ENCODE measurements at regions not wholly inside any gene's neighbourhood (a gene's known extent, or its start where the extent isn't known, plus 50 kb on each side); places are given as distances from the start of the nearest gene placed in this dataset.

DNA sequence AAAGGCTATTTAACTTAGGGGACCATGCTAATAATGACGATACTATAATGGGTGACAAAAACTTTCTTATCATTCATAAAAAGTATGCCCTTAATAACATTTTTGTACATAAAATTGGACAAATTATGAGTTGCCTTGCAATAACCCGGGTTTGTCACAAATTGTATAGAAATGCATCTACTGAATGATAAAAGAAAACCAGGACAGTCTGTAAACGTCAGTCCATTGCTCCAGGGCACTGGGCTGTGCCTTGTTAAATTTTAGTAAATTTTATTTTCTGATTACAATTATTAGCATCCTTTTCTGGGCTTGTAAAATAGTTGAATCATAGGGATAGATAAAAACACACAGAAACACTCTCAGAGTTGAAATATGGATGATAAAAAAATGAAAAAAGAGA, 778.3 kb downstream of the RAPGEF2 start:
- intact Hi-C loops (cut with DNase I) = no loop called here
- H3K36me3 ChIP-seq = no peaks in the 10 kb centered on the region
- H3K9me3 ChIP-seq = no peaks in the 10 kb centered on the region
- H3K27me3 ChIP-seq = no peaks in the 10 kb centered on the region
- H3K27ac ChIP-seq = no peak overlapping the region
- no peaks in the 10 kb centered on the region for H3K4me1 ChIP-seq (ENCODE audit: insufficient read depth)
- WGBS, 3 donors = 68 to 78% (median 71%) methylated on average over 3 of the region's 3 CpGs
- no peak overlapping the region for H3K4me3 ChIP-seq
- no peak for DNase-seq
- TF ChIP-seq EP300 (IDR thresholded peaks at IDR 0.05) (no peak), POLR2A (IDR thresholded peaks at IDR 0.05) (no peak)
- TF ChIP-seq, protein P1, sequence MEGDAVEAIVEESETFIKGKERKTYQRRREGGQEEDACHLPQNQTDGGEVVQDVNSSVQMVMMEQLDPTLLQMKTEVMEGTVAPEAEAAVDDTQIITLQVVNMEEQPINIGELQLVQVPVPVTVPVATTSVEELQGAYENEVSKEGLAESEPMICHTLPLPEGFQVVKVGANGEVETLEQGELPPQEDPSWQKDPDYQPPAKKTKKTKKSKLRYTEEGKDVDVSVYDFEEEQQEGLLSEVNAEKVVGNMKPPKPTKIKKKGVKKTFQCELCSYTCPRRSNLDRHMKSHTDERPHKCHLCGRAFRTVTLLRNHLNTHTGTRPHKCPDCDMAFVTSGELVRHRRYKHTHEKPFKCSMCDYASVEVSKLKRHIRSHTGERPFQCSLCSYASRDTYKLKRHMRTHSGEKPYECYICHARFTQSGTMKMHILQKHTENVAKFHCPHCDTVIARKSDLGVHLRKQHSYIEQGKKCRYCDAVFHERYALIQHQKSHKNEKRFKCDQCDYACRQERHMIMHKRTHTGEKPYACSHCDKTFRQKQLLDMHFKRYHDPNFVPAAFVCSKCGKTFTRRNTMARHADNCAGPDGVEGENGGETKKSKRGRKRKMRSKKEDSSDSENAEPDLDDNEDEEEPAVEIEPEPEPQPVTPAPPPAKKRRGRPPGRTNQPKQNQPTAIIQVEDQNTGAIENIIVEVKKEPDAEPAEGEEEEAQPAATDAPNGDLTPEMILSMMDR (IDR thresholded peaks at IDR 0.05) = no peak

DNA sequence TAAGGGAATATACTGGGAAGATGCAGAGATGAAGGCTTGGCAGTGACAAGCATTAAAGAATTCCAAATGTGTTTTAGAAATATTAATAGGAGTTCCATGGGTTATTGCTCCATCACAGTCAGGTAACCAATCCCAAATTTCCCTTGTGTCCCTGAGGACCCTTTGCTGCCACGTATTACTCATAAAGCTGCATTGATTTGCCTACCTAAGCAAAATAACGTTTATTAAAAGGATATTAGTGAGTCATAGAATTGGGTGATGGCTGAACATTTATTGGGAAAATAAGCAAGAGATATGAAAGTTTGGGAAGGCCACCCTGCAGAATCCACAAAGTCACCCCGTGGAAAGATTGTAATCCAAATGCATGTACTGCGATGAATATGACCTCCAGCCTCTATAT, 782.1 kb downstream of the RAPGEF2 start:
- intact Hi-C loops (cut with DNase I) = no loop called here
- no peaks in the 10 kb centered on the region for H3K4me1 ChIP-seq (ENCODE audit: insufficient read depth)
- H3K9me3 ChIP-seq = no peaks in the 10 kb centered on the region
- TF ChIP-seq, protein P1 (IDR thresholded peaks at IDR 0.05) = no peak
- TF ChIP-seq EP300 (IDR thresholded peaks at IDR 0.05) (no peak), POLR2A (IDR thresholded peaks at IDR 0.05) (no peak)
- H3K4me3 ChIP-seq = no peak overlapping the region
- DNase-seq = no peak
- H3K36me3 ChIP-seq = no peaks in the 10 kb centered on the region
- no peaks in the 10 kb centered on the region for H3K27me3 ChIP-seq
- 60 to 64% (median 63%) methylated on average over 4 of the region's 4 CpGs for WGBS, 3 donors
- H3K27ac ChIP-seq = no peak overlapping the region

DNA sequence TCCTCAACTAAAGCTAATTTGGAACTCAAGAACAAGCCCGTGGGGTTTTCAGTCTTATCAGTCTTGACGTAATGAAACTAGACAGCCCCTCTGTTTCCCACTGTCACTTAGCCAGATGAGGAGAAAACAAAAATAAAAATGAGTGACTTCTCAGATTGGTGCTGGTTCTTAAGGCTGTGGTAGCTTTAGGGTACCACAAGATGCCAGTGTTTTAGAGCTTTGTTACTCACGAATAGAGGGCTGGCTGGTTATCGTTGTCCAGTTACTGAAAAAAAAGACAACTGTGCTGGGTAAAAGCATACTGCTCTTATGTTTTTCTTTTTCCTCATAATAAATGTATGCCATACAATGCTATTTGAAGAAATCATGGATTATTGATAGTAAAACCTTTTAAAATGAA, 796.7 kb downstream of the RAPGEF2 start:
- DNase-seq = no peak
- no peaks in the 10 kb centered on the region for H3K27me3 ChIP-seq
- 51 to 66% (median 65%) methylated on average over 4 of the region's 4 CpGs for WGBS, 3 donors

DNA sequence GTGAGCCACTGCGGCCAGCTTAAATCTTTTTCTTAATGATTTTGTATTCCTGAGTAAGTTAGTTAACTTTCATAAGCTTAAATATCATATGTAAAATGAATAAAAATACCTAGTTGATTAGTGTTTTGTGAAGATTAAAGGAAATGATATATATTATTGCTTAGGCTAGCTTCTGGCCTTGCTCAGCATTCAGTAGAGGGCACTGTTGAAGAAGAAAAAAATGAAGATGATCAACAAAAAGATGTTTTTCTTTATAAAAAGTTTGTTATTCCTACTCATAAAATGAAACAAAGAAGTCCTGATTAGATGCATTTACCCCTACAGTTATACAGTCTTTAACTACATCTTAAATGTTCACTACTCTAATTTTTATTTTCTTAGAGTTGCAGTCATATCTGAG, 797.7 kb downstream of the RAPGEF2 start:
- DNase-seq = no peak
- H3K27ac ChIP-seq = no peak overlapping the region
- no peaks in the 10 kb centered on the region for H3K9me3 ChIP-seq
- no peak overlapping the region for H3K4me3 ChIP-seq
- no peaks in the 10 kb centered on the region for H3K27me3 ChIP-seq
- H3K36me3 ChIP-seq = no peaks in the 10 kb centered on the region
- no peaks in the 10 kb centered on the region for H3K4me1 ChIP-seq (ENCODE audit: insufficient read depth)
- 85 to 92% (median 87%) methylated on average over 1 of the region's 1 CpG for WGBS, 3 donors
- intact Hi-C loops (cut with DNase I) = no loop called here
- TF ChIP-seq, protein P1 (IDR thresholded peaks at IDR 0.05) = no peak
- no peak for TF ChIP-seq POLR2A (IDR thresholded peaks at IDR 0.05)
- TF ChIP-seq EP300 (IDR thresholded peaks at IDR 0.05) = no peak

More for the DNA sequence above, 796.7 kb downstream of the RAPGEF2 start:
- no peak overlapping the region for H3K4me3 ChIP-seq
- no peak overlapping the region for H3K27ac ChIP-seq
- TF ChIP-seq POLR2A (IDR thresholded peaks at IDR 0.05) (no peak), EP300 (IDR thresholded peaks at IDR 0.05) (no peak)
- TF ChIP-seq, protein P1 (IDR thresholded peaks at IDR 0.05) = no peak
- H3K9me3 ChIP-seq = no peaks in the 10 kb centered on the region
- H3K36me3 ChIP-seq = no peaks in the 10 kb centered on the region
- no peaks in the 10 kb centered on the region for H3K4me1 ChIP-seq (ENCODE audit: insufficient read depth)
- intact Hi-C loops (cut with DNase I) = no loop called here

DNA sequence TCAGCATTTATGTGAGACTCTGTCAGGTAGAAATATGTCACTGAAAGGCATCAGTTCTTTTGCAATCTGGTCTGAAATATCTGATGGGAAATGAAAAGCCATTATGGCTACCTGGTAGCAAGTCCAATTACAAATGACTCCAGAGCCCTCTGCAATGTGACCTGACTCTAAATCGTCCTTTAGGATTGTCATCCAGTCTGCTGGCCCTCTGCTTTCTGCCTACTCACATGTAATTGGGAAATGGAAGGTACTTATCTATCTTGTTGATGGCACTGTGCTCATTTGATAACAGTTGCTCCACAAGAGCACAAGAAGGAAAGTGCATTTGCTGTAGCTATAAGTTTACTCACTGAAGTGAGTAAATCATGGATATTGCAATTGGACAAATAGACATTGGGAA, 799.8 kb downstream of the RAPGEF2 start:
- no peak overlapping the region for H3K27ac ChIP-seq

More for the DNA sequence above, 799.8 kb downstream of the RAPGEF2 start:
- Histone ChIP-seq H3K4me1 (ENCODE audit: insufficient read depth) (no peaks in the 10 kb centered on the region), H3K36me3 (no peaks in the 10 kb centered on the region), H3K9me3 (no peaks in the 10 kb centered on the region), H3K4me3 (no peak overlapping the region), H3K27me3 (no peaks in the 10 kb centered on the region)
- WGBS, 3 donors = 0 to 75% (median 26%) methylated on average over 1 of the region's 1 CpG
- DNase-seq = no peak
- TF ChIP-seq POLR2A (IDR thresholded peaks at IDR 0.05) (no peak), EP300 (IDR thresholded peaks at IDR 0.05) (no peak)
- TF ChIP-seq, protein P1 (IDR thresholded peaks at IDR 0.05) = no peak
- intact Hi-C loops (cut with DNase I) = no loop called here

Measured in ovary (tissue), 7 donors.